SH-SY5Y (cell line): ENCODE measurements at regions not wholly inside any gene's neighbourhood (a gene's known extent, or its start where the extent isn't known, plus 50 kb on each side); places are given as distances from the start of the nearest gene placed in this dataset.

Experiments used
- GATA2 ChIP-seq: IDR thresholded peaks from 2 replicates; pipeline ENCODE4 v1.6.1; 2011; ENCODE audit warnings: mild to moderate bottlenecking, low read depth, low read length
- GATA3 ChIP-seq: IDR thresholded peaks from 2 replicates; pipeline ENCODE4 v1.6.1; 2011; ENCODE audit warnings: low read depth, mild to moderate bottlenecking, low read length, moderate library complexity

GRCh38 chr2:35294636-35295263, 1060.8 kb upstream of the CRIM1 start:
- TF ChIP-seq GATA2 (no peak), GATA3 (no peak)

GRCh38 chr2:35293261-35293660, 1062.3 kb upstream of the CRIM1 start:
- TF ChIP-seq GATA2, result no peak
- TF ChIP-seq GATA3, result no peak

GRCh38 chr2:35292199-35292598, 1063.4 kb upstream of the CRIM1 start:
- TF ChIP-seq GATA2, result no peak
- TF ChIP-seq GATA3, result no peak

GRCh38 chr2:35281702-35282101, 1073.9 kb upstream of the CRIM1 start:
- TF ChIP-seq GATA3 (no peak), GATA2 (no peak)

- TF ChIP-seq GATA2, result no peak
- no peak for TF ChIP-seq GATA3
Measured at GRCh38 chr2:35255826-35256225, 1099.8 kb upstream of the CRIM1 start.

- TF ChIP-seq GATA2 (no peak), GATA3 (no peak)
Measured at GRCh38 chr2:35251156-35251555, 1104.4 kb upstream of the CRIM1 start.

- TF ChIP-seq GATA3, result no peak
- TF ChIP-seq GATA2, result no peak
Measured at GRCh38 chr2:35246702-35247101, 1108.9 kb upstream of the CRIM1 start.

GRCh38 chr2:35228584-35228983, 1127.0 kb upstream of the CRIM1 start:
- TF ChIP-seq GATA2 (no peak), GATA3 (no peak)

- TF ChIP-seq GATA2, result no peak
- TF ChIP-seq GATA3, result no peak
Measured at GRCh38 chr2:35220461-35220860, 1135.1 kb upstream of the CRIM1 start.

- TF ChIP-seq GATA2, result no peak
- TF ChIP-seq GATA3, result no peak
Measured at GRCh38 chr2:35204881-35205280, 1150.7 kb upstream of the CRIM1 start.

- TF ChIP-seq GATA3 (no peak), GATA2 (no peak)
Measured at GRCh38 chr2:35204323-35204722, 1151.3 kb upstream of the CRIM1 start.

GRCh38 chr2:35199298-35199697, 1156.3 kb upstream of the CRIM1 start:
- no peak for TF ChIP-seq GATA3
- no peak for TF ChIP-seq GATA2

- TF ChIP-seq GATA2, result no peak
- no peak for TF ChIP-seq GATA3
Measured at GRCh38 chr2:35185861-35186412, 1169.6 kb upstream of the CRIM1 start.

GRCh38 chr2:35184471-35184870, 1171.1 kb upstream of the CRIM1 start:
- no peak for TF ChIP-seq GATA2
- TF ChIP-seq GATA3, result no peak

- TF ChIP-seq GATA2 (no peak), GATA3 (no peak)
Measured at GRCh38 chr2:35174845-35175244, 1180.7 kb upstream of the CRIM1 start.
